B cell (primary cell): ENCODE measurements at regions not wholly inside any gene's neighbourhood (a gene's known extent, or its start where the extent isn't known, plus 50 kb on each side); places are given as distances from the start of the nearest gene placed in this dataset.

Source experiments
- ATAC-seq: fragments of 200-7000 bp; cut with Tn5 transposase; one replicate; pipeline ENCODE4 v1.10.0; 2021; ENCODE audit warnings: low read depth, mild to moderate bottlenecking, moderate number of reproducible peaks, moderate library complexity
- CTCF ChIA-PET: fragments of 350-600 bp; sonication (Branson Sonifier 250); formaldehyde crosslinking; loops from one replicate; lab custom pipeline; 2021; ENCODE audit warnings: antibody characterized with exemption, inconsistent platforms; lab: Charles Lee
- POLR2A ChIA-PET: fragments of 350-600 bp; sonication (Branson Sonifier 250); formaldehyde crosslinking; loops from one replicate; lab custom pipeline; 2021; ENCODE audit warnings: antibody characterized with exemption; lab: Charles Lee
- DNase-seq: peaks from one replicate; pipeline ENCODE4 v3.0.0; 2013
- H2AFZ ChIP-seq: 2 replicates; pipeline ENCODE4 v1.6.1; 2012; ENCODE audit warnings: mild to moderate bottlenecking, low read depth, low read length; ENCODE audit not compliant: insufficient read depth, poor library complexity, severe bottlenecking
- H3K27ac ChIP-seq, 2 donors: 1 replicate in 1 of 2; 2 replicates in 1 of 2; pipeline ENCODE4 v1.5.1; 2012 to 2013; ENCODE audit warnings: low read length in 2 of 2, mild to moderate bottlenecking in 2 of 2, moderate library complexity in 1 of 2
- H3K27me3 ChIP-seq, 4 experiments: fragments of 200-600 bp in 1 of 4; sonication (generic) in 1 of 4; replicated peaks in 1 of 4; 1 replicate in 2 of 4; 2 replicates in 2 of 4; pipeline versions ENCODE4 v1.6.1 to v1.7.0; 2013 to 2016; ENCODE audit warnings: low read length in 3 of 4, mild to moderate bottlenecking in 2 of 4, mixed read lengths in 1 of 4, moderate library complexity in 1 of 4; ENCODE audit not compliant: insufficient read depth in 4 of 4, control insufficient read depth in 3 of 4; ENCODE audit errors: control extremely low read depth in 1 of 4
- H3K36me3 ChIP-seq, 2 experiments: replicated peaks in 1 of 2; 1 replicate in 1 of 2; 2 replicates in 1 of 2; pipeline versions ENCODE4 v1.6.1 to v1.7.1; 2013; ENCODE audit warnings: low read length in 1 of 2; ENCODE audit not compliant: insufficient read depth in 2 of 2, control insufficient read depth in 1 of 2; ENCODE audit errors: control extremely low read depth in 1 of 2, extremely low read depth in 1 of 2
- H3K4me1 ChIP-seq, 2 donors: fragments of 200-600 bp in 1 of 2; sonication (generic) in 1 of 2; 1 replicate in 1 of 2; 2 replicates in 1 of 2; pipeline versions ENCODE4 v1.5.1 to v1.6.1; 2013 to 2017; ENCODE audit warnings: low read length in 2 of 2; ENCODE audit not compliant: control insufficient read depth in 2 of 2, insufficient read depth in 2 of 2
- H3K4me2 ChIP-seq: replicated peaks from 2 replicates; pipeline ENCODE3; 2012; ENCODE audit warnings: mild to moderate bottlenecking, low read depth, low read length; ENCODE audit not compliant: poor library complexity, severe bottlenecking
- H3K4me3 ChIP-seq, 5 experiments: fragments of 200-600 bp in 1 of 5; sonication (generic) in 1 of 5; 1 replicate in 3 of 5; 2 replicates in 2 of 5; pipeline versions ENCODE4 v1.5.1 to v1.7.0; 2011 to 2016; ENCODE audit warnings: low read length in 4 of 5, mild to moderate bottlenecking in 4 of 5, low read depth in 2 of 5, control low read depth in 1 of 5, moderate library complexity in 1 of 5; ENCODE audit not compliant: insufficient read depth in 1 of 5; ENCODE audit errors: control extremely low read depth in 1 of 5, extremely low read depth in 1 of 5
- H3K79me2 ChIP-seq: fragments of 200-600 bp; sonication (generic); one replicate; pipeline ENCODE4 v1.6.0; 2016; ENCODE audit warnings: low read length; ENCODE audit not compliant: control insufficient read depth, insufficient read depth
- H3K9ac ChIP-seq: fragments of 200-600 bp; sonication (generic); 2 replicates; pipeline ENCODE4 v1.6.1; 2017; ENCODE audit warnings: mild to moderate bottlenecking, low read length, moderate library complexity
- H3K9me3 ChIP-seq, 3 donors: one replicate each; pipeline versions ENCODE4 v1.6.1 to v1.7.1; 2013; ENCODE audit warnings: low read length in 2 of 3; ENCODE audit not compliant: control insufficient read depth in 2 of 3, insufficient read depth in 1 of 3; ENCODE audit errors: control extremely low read depth in 1 of 3
- H4K20me1 ChIP-seq: 2 replicates; pipeline ENCODE4 v1.6.0; 2012; ENCODE audit warnings: mild to moderate bottlenecking, low read length; ENCODE audit not compliant: insufficient read depth, control insufficient read depth, poor library complexity, severe bottlenecking
- H3K27ac Mint-ChIP-seq: one replicate; pipeline ENCODE4 v1.8.0; 2021; ENCODE audit warnings: mixed read lengths
- H3K27me3 Mint-ChIP-seq: one replicate; pipeline ENCODE4 v1.8.0; 2021; ENCODE audit warnings: mixed read lengths
- H3K4me1 Mint-ChIP-seq: one replicate; pipeline ENCODE4 v1.8.0; 2021; ENCODE audit warnings: mixed read lengths
- H3K4me3 Mint-ChIP-seq: one replicate; pipeline ENCODE4 v1.8.0; 2021; ENCODE audit warnings: mixed read lengths
- H3K9me3 Mint-ChIP-seq: one replicate; pipeline ENCODE4 v1.8.0; 2022; ENCODE audit warnings: mixed read lengths; ENCODE audit not compliant: insufficient read depth
- CTCF ChIP-seq: fragments of 200-600 bp; IDR thresholded peaks from one replicate; pipeline ENCODE4 v1.8.0; 2022; ENCODE audit warnings: antibody characterized with exemption, mild to moderate bottlenecking
- EZH2 ChIP-seq: IDR thresholded peaks from 2 replicates; pipeline ENCODE4 v1.6.1; 2012; ENCODE audit warnings: borderline replicate concordance, low read depth, mild to moderate bottlenecking, moderate library complexity, low read length; ENCODE audit not compliant: insufficient read depth, poor library complexity, severe bottlenecking
- WGBS: methylation state at CpG from one replicate; pipeline ENCODE4 v1.1.5; 2013; ENCODE audit warnings: missing lambda C conversion rate; ENCODE audit not compliant: insufficient coverage; 5-methylcytosine and 5-hydroxymethylcytosine counted together
- intact Hi-C: fragments of 100-400 bp; cut with micrococcal nuclease; formaldehyde crosslinking; loops from one replicate; pipeline ENCODE4 v1.10.0; 2022

DNA sequence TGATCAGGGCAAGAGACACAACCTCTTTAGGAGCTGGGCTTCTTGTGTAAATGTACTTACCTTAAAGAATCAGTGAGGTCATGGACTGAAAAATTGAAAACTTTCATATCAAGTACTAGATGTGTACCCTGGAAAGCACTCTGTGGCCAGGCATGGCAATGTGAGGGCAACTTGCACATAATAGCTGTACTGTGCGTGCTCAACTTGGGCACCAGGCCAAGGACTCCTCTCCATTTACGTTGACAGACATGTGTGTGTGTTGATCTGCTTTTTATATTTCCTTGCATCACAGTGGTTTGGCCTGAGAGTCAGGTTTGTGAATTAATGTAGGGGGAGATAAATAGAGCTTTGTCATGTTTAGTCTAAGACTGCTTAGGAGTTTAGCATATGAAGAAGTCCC, 669.5 kb upstream of the REG3G start:
- intact Hi-C loops: no loop called here
- POLR2A ChIA-PET: no interaction called here
- no peak for DNase-seq
- no peak overlapping the region for H2AFZ ChIP-seq
- Mint-ChIP-seq H3K4me1 (no peaks in the 10 kb centered on the region), H3K27ac (no peak overlapping the region), H3K27me3 (no peaks in the 10 kb centered on the region), H3K9me3 (no peaks in the 10 kb centered on the region), H3K4me3 (no peak overlapping the region)
- H3K9me3 ChIP-seq: no peaks in the 10 kb centered on the region
- no peak overlapping the region for H3K9ac ChIP-seq
- no peaks in the 10 kb centered on the region for H3K36me3 ChIP-seq
- no peak overlapping the region for H3K4me3 ChIP-seq
- no peak overlapping the region for H3K4me2 ChIP-seq
- TF ChIP-seq EZH2 (no peak), CTCF (no peak)
- ATAC-seq: no peak
- CTCF ChIA-PET: no interaction called here
- no peaks in the 10 kb centered on the region for H3K4me1 ChIP-seq
- H3K27ac ChIP-seq: no peak overlapping the region
- no peaks in the 10 kb centered on the region for H3K79me2 ChIP-seq
- 80% methylated on average over 2 of the region's 2 CpGs for WGBS
- no peaks in the 10 kb centered on the region for H3K27me3 ChIP-seq
- H4K20me1 ChIP-seq: no peaks in the 10 kb centered on the region

DNA sequence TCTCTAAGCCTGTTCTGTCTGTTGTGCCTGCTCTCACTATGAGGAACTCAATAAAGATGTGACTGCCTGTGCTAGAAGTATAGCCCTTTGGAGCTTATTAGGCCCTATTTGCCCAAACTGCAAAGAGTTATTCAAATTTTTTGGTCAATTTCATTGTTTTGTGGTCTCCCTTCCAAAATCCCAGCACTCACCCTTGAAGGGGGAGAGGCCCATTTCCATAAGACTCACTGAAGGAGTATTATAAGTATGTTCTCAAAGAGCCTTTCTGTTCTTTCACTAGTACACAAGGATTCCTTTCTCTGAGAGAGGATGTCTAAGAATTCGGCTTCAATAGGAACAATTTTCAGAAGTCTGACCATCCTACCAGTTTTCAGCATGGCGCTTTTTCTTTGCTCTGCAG, 641.9 kb upstream of the REG3G start:
- POLR2A ChIA-PET: no interaction called here

More for the DNA sequence above, 641.9 kb upstream of the REG3G start:
- DNase-seq (no peak), ATAC-seq (no peak)
- H3K27ac Mint-ChIP-seq: no peak overlapping the region
- Histone ChIP-seq H3K9ac (no peak overlapping the region), H3K36me3 (no peaks in the 10 kb centered on the region), H2AFZ (no peak overlapping the region), H3K4me2 (no peak overlapping the region), H3K27me3 (no peaks in the 10 kb centered on the region), H3K27ac (no peak overlapping the region), H3K4me1 (no peaks in the 10 kb centered on the region), H3K4me3 (no peak overlapping the region), H3K9me3 (peaks cover 0 to 6% (median 0%) of the 10 kb centered on the region in 3 donors), H3K79me2 (no peaks in the 10 kb centered on the region), H4K20me1 (no peaks in the 10 kb centered on the region)
- no peaks in the 10 kb centered on the region for H3K4me1 Mint-ChIP-seq
- intact Hi-C loops: no loop called here
- no peak overlapping the region for H3K4me3 Mint-ChIP-seq
- CTCF ChIA-PET: no interaction called here
- H3K27me3 Mint-ChIP-seq: no peaks in the 10 kb centered on the region
- no CpG with 5 or more reads among the region's 2 CpGs for WGBS
- TF ChIP-seq CTCF (no peak), EZH2 (no peak)
- no peaks in the 10 kb centered on the region for H3K9me3 Mint-ChIP-seq
